GM21526 (cell line): ENCODE measurements at regions not wholly inside any gene's neighbourhood (a gene's known extent, or its start where the extent isn't known, plus 50 kb on each side); places are given as distances from the start of the nearest gene placed in this dataset.

ENCODE experiments used
- ATAC-seq: cut with Tn5 transposase; IDR thresholded peaks from one replicate; pipeline ENCODE4 v1.9.1; 2021; ENCODE audit warnings: moderate library complexity; ENCODE audit not compliant: unreplicated experiment, low FRiP score

DNA sequence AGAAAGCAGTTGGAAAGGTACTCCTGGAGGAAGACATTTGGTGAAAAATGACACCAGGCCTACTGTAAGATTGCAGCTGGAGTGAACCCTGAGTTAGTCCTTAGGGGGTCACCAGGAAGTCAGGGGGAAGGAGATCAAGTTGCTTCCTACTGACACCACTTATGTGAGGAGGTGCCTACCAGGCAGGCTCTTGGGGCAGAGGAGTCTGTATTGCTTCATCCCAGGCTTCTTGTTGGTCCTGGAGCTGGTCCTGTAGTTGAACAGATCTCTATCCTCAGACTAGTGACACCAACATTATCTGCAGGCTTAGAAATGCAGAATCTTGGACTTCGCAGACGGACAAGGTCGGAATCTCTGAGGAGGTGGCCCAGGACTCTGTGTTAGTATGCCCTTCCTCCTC is 116.0 kb upstream of the ARGLU1 start:
- ATAC-seq: no peak

GRCh38 chr13:106683179-106683578 is 115.2 kb upstream of the ARGLU1 start:
- no peak for ATAC-seq

GRCh38 chr13:106681997-106682396 is 114.1 kb upstream of the ARGLU1 start:
- no peak for ATAC-seq

- ATAC-seq: no peak
Measured at GRCh38 chr13:106681536-106681935, 113.6 kb upstream of the ARGLU1 start.

DNA sequence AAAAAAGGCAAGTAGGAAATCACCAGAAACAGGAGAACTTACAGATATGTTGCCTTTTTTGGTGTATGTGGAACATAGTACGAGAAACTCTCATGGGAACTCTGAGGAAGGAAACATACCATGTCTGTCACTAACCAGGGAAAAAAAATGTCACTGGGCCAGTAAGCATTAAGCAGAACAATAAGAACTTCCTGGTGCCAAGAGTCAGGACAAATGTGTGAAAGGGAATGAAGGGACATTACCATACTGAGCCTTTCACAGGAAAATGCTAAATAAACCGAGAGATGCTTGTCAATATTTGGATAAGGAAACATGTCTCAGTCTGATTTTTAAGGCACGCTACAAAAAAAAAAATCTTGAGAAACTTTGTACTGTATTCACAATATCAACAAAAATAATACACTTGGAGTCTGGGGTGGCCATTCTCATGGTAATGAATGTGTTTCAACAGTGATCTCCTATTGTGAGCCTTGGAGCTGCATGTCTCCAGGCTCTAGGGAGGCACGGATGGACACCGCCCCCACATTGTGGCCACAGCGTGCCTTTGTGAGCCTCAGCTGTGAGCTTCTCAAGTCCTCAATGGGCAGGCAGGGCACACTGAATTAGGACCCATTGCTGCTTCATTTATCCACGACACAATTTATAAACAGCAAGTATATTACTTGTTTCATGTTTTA is 113.0 kb upstream of the ARGLU1 start:
- no peak for ATAC-seq

- no peak for ATAC-seq
Measured at GRCh38 chr13:106678646-106679418, 110.9 kb upstream of the ARGLU1 start.

DNA sequence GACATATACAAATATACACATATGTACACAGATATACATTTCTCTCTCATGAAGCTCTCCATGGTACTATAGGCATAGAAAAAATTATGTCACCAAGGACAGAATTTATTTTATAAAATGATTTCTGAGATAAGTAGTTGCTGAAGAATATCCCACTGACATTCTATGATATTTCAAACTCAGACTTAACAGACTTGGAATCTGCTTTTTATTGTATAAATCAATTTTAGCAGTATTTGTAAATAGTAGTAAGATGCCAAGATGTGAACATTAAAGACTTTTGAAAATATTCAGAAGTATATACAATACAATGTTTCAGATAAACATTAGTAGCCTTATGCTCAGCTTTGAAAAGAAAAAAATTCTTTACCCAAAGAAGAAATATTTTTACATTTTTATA is 107.4 kb upstream of the ARGLU1 start:
- ATAC-seq: no peak

DNA sequence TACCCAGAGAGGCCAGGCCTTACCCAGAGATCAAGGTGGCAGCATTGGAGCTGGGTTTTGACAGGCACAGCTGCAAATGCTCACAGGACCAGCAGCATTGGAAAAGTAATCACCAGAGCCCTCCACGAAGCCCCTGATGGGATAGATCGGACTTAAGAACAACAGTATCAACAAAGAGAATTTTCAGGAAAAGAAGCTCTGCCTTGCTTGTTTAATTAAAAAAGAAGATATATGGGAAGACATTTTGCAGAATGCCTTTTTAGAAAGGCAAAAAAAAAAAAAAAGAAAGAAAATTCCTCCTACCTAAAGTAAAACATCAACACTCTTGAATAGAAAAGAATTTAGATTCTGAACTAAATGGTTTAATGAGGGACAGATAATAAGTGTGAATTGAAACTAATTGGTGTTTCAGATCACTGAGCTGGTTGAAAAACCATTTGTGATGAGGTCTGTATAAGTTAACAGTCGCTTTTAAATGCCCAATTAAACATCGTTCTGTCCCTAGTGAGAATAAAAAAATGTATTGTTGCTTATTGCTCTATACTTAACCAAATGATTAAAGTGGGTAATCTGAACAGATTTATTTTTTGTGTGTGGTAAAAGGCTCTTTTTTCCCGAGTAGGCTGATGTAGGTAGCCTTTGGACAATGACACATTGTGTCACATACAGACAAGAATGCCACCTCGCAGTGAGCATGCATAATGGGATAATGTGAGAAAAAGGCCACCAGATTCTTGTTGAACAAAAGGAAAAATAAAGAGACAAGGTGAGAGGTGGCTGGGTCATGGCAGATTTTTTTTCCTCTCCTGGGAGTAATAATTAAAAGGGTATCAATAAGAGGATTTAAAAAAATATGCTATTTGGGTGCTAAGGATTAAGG is 93.0 kb upstream of the ARGLU1 start:
- ATAC-seq: no peak

- ATAC-seq: no peak
Measured at GRCh38 chr13:106657104-106657503, 89.2 kb upstream of the ARGLU1 start.

- no peak for ATAC-seq
Measured at GRCh38 chr13:106656186-106656585, 88.2 kb upstream of the ARGLU1 start.

GRCh38 chr13:106651442-106651841 is 83.5 kb upstream of the ARGLU1 start:
- ATAC-seq: no peak

DNA sequence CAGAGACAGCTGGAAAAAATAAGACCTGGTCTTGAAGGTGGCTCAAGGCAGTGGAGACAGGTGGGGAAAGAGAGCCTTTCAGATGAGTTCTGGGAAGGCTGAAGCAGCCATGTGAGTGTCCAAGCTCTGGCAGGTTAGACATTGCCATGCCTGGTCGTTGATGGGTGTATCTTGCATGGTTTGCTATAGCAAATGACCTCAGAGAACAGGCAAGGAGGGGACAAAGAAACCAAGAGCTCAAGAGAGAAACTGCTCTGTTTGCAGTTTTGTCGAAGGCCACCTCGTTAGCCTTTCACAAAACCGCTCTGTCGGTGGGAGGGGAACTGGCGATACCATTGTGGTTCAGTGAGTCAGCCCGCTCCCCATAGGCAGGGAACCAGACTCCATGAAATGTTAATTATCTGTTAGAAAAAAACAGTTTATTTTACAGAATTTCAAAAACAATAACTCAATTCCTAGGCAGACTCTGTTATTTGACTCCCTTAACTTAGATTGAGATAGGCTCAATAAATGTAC is 82.8 kb upstream of the ARGLU1 start:
- no peak for ATAC-seq

DNA sequence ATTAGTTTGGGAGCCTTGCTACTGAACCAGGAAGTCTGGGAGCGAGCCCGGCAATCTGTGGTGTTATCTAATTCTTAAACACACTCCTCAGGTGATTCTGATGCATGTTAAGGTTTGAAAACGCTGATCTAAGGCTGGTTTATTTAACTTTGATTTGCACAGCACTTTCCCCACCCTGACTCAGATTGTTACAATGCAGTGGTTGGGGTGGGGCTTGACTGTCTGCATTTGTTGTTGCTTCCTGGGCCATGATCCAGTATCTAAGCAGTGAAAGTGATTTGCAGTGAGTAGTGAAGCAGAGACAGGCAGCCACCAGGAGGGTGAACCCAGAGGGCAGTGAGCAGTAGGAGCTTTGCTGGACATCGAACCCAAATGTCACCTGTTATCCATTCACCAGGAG is 81.6 kb upstream of the ARGLU1 start:
- no peak for ATAC-seq

DNA sequence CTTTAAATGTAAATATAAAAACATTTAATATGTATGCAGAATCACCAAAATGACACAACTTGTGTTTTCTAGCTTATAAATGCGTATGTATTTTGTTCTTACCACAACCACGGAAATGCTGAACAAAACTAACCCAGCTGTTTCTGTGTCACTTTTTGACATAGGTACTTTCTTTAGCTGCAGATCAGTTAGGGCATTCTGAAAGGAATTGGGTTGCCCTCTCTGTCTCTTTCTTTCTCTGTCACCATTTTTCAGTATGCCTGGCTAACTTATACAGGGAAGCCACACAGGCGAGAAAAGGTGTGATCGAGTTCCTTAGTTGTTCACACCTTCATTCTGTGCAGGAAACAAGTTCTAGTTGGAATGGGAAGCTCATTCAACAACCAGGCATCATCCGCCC is 72.6 kb upstream of the ARGLU1 start:
- ATAC-seq: no peak

- no peak for ATAC-seq
Measured at GRCh38 chr13:106637519-106637918, 69.6 kb upstream of the ARGLU1 start.

GRCh38 chr13:106636492-106636891 is 68.6 kb upstream of the ARGLU1 start:
- no peak for ATAC-seq

GRCh38 chr13:106635616-106636015 is 67.7 kb upstream of the ARGLU1 start:
- ATAC-seq: no peak

- ATAC-seq: no peak
Measured at GRCh38 chr13:106633321-106633720, 65.4 kb upstream of the ARGLU1 start.

GRCh38 chr13:106630650-106631049 is 62.7 kb upstream of the ARGLU1 start:
- no peak for ATAC-seq

- ATAC-seq: no peak
Measured at GRCh38 chr13:106630162-106630561, 62.2 kb upstream of the ARGLU1 start.
